ENCODE measurements at regions not wholly inside any gene's neighbourhood (a gene's known extent, or its start where the extent isn't known, plus 50 kb on each side); places are given as distances from the start of the nearest gene placed in this dataset.

- TF ChIP-seq, protein P1, sequence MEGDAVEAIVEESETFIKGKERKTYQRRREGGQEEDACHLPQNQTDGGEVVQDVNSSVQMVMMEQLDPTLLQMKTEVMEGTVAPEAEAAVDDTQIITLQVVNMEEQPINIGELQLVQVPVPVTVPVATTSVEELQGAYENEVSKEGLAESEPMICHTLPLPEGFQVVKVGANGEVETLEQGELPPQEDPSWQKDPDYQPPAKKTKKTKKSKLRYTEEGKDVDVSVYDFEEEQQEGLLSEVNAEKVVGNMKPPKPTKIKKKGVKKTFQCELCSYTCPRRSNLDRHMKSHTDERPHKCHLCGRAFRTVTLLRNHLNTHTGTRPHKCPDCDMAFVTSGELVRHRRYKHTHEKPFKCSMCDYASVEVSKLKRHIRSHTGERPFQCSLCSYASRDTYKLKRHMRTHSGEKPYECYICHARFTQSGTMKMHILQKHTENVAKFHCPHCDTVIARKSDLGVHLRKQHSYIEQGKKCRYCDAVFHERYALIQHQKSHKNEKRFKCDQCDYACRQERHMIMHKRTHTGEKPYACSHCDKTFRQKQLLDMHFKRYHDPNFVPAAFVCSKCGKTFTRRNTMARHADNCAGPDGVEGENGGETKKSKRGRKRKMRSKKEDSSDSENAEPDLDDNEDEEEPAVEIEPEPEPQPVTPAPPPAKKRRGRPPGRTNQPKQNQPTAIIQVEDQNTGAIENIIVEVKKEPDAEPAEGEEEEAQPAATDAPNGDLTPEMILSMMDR (IDR thresholded peaks at IDR 0.05) = no peak
- no peaks in the 10 kb centered on the region for H3K4me1 Mint-ChIP-seq (ENCODE audit: low read depth)
- no peak overlapping the region for H3K27ac Mint-ChIP-seq (ENCODE audit: unreplicated experiment)
- peaks cover 5% of the 10 kb centered on the region for H3K9me3 Mint-ChIP-seq (ENCODE audit: low read depth)
- peaks cover 5% of the 10 kb centered on the region for H3K27me3 Mint-ChIP-seq (ENCODE audit: low read depth)
- H3K4me3 Mint-ChIP-seq (ENCODE audit: unreplicated experiment) = no peak overlapping the region
- no peaks in the 10 kb centered on the region for H3K36me3 Mint-ChIP-seq (ENCODE audit: low read depth)
- DNase-seq (ENCODE audit: low spot score) = no peak
These were observed 223.3 kb downstream of the METTL4 start for GRCh38 chr18:2348003-2348402.

GRCh38 chr18:2351126-2351850 is 220.0 kb downstream of the METTL4 start:
- H3K4me3 Mint-ChIP-seq (ENCODE audit: unreplicated experiment) = no peak overlapping the region
- H3K27ac Mint-ChIP-seq (ENCODE audit: unreplicated experiment) = no peak overlapping the region
- peaks cover 6% of the 10 kb centered on the region for H3K27me3 Mint-ChIP-seq (ENCODE audit: low read depth)
- no peaks in the 10 kb centered on the region for H3K4me1 Mint-ChIP-seq (ENCODE audit: low read depth)
- no peak for DNase-seq (ENCODE audit: low spot score)
- H3K9me3 Mint-ChIP-seq (ENCODE audit: low read depth) = peaks cover 5% of the 10 kb centered on the region
- H3K36me3 Mint-ChIP-seq (ENCODE audit: low read depth) = no peaks in the 10 kb centered on the region
- TF ChIP-seq, protein P1 (IDR thresholded peaks at IDR 0.05) = no peak

- TF ChIP-seq, protein P1 (IDR thresholded peaks at IDR 0.05) = no peak
- no peak for DNase-seq (ENCODE audit: low spot score)
- H3K27ac Mint-ChIP-seq (ENCODE audit: unreplicated experiment) = no peak overlapping the region
- H3K4me3 Mint-ChIP-seq (ENCODE audit: unreplicated experiment) = no peak overlapping the region
- peaks cover 6% of the 10 kb centered on the region for H3K27me3 Mint-ChIP-seq (ENCODE audit: low read depth)
- no peaks in the 10 kb centered on the region for H3K4me1 Mint-ChIP-seq (ENCODE audit: low read depth)
- no peaks in the 10 kb centered on the region for H3K36me3 Mint-ChIP-seq (ENCODE audit: low read depth)
- H3K9me3 Mint-ChIP-seq (ENCODE audit: low read depth) = peaks cover 5% of the 10 kb centered on the region
These were observed 217.0 kb downstream of the METTL4 start for GRCh38 chr18:2354292-2354691.

DNA sequence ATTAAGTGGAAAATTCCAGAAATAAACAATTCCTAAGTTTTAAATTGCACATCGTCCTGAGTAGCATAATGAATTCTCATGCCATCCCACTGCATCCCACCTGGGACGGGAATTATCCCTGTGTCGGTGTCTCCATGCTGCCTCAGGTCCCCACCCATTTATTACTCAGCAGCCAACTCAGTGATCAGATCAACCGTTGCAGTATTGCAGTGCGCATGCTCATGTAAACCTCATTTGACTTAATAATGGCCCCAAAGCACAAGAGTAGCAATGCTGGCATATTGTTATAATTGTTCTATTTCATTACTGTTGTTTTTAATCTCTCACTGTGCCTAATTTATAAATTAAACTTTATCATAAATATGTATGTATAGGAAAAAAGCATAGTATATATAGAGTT is 214.4 kb downstream of the METTL4 start:
- no peak overlapping the region for H3K27ac Mint-ChIP-seq (ENCODE audit: unreplicated experiment)
- H3K4me3 Mint-ChIP-seq (ENCODE audit: unreplicated experiment) = no peak overlapping the region

GRCh38 chr18:2360861-2361260 is 210.4 kb downstream of the METTL4 start:
- DNase-seq (ENCODE audit: low spot score) = no peak
- no peaks in the 10 kb centered on the region for H3K27me3 Mint-ChIP-seq (ENCODE audit: low read depth)
- H3K36me3 Mint-ChIP-seq (ENCODE audit: low read depth) = no peaks in the 10 kb centered on the region
- H3K4me3 Mint-ChIP-seq (ENCODE audit: unreplicated experiment) = no peak overlapping the region
- no peak overlapping the region for H3K27ac Mint-ChIP-seq (ENCODE audit: unreplicated experiment)
- H3K9me3 Mint-ChIP-seq (ENCODE audit: low read depth) = no peaks in the 10 kb centered on the region
- TF ChIP-seq, protein P1 (IDR thresholded peaks at IDR 0.05) = no peak
- no peaks in the 10 kb centered on the region for H3K4me1 Mint-ChIP-seq (ENCODE audit: low read depth)

More for the DNA sequence above, 214.4 kb downstream of the METTL4 start:
- no peaks in the 10 kb centered on the region for H3K9me3 Mint-ChIP-seq (ENCODE audit: low read depth)
- no peaks in the 10 kb centered on the region for H3K36me3 Mint-ChIP-seq (ENCODE audit: low read depth)
- DNase-seq (ENCODE audit: low spot score) = no peak
- H3K27me3 Mint-ChIP-seq (ENCODE audit: low read depth) = peaks cover 1% of the 10 kb centered on the region
- H3K4me1 Mint-ChIP-seq (ENCODE audit: low read depth) = no peaks in the 10 kb centered on the region
- TF ChIP-seq, protein P1 (IDR thresholded peaks at IDR 0.05) = no peak
